ENCODE measurements at regions not wholly inside any gene's neighbourhood (a gene's known extent, or its start where the extent isn't known, plus 50 kb on each side); places are given as distances from the start of the nearest gene placed in this dataset.

DNA sequence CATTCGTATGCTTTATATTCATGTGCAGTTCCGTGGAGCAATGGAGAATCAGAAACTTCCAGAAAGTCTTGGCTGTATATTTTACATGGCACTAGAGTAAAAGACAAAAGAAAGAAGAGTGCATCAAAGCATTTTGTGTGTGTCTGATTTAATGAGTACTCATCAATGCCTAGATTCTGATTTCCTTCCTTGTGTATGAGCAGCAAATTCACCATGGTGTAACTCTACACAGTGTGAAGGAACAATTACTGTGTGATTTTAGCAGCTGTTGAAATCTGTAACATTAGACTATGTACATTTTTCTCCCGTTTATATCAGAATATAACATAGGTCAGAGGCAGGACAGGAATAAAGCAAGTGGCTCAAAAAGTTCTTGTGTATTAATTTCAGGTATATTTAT is 102.0 kb upstream of the TSC22D2 start:
- BruUV-seq (replicated peaks) = no TSS peak
- no peak overlapping the region for H3K27ac Mint-ChIP-seq (ENCODE audit: low read depth, unreplicated experiment)
- no peaks in the 10 kb centered on the region for H3K36me3 Mint-ChIP-seq (ENCODE audit: insufficient read depth, unreplicated experiment)
- H3K9me3 Mint-ChIP-seq (ENCODE audit: unreplicated experiment) = no peaks in the 10 kb centered on the region
- no peak for DNase-seq (ENCODE audit: unreplicated experiment)
- peaks cover 15% of the 10 kb centered on the region for H3K4me1 Mint-ChIP-seq (ENCODE audit: insufficient read depth, unreplicated experiment)
- ChIA-PET CTCF (interaction anchor here (0.7 kb wide), 1 partner anchor 89 kb away, joined by 3 read pairs; no protein-coding TSS in a partner anchor), POLR2A (interaction anchor here (1.6 kb wide), 1 partner anchor 15 kb away, joined by 3 read pairs; no protein-coding TSS in a partner anchor)
- TF ChIP-seq, protein P1, sequence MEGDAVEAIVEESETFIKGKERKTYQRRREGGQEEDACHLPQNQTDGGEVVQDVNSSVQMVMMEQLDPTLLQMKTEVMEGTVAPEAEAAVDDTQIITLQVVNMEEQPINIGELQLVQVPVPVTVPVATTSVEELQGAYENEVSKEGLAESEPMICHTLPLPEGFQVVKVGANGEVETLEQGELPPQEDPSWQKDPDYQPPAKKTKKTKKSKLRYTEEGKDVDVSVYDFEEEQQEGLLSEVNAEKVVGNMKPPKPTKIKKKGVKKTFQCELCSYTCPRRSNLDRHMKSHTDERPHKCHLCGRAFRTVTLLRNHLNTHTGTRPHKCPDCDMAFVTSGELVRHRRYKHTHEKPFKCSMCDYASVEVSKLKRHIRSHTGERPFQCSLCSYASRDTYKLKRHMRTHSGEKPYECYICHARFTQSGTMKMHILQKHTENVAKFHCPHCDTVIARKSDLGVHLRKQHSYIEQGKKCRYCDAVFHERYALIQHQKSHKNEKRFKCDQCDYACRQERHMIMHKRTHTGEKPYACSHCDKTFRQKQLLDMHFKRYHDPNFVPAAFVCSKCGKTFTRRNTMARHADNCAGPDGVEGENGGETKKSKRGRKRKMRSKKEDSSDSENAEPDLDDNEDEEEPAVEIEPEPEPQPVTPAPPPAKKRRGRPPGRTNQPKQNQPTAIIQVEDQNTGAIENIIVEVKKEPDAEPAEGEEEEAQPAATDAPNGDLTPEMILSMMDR (IDR thresholded peaks at IDR 0.05; ENCODE audit: unreplicated experiment) = no peak
- H3K4me3 Mint-ChIP-seq (ENCODE audit: unreplicated experiment) = no peak overlapping the region
- H3K27me3 Mint-ChIP-seq (ENCODE audit: insufficient read depth, unreplicated experiment) = no peaks in the 10 kb centered on the region
- intact Hi-C loops (cut with micrococcal nuclease) = no loop called here

DNA sequence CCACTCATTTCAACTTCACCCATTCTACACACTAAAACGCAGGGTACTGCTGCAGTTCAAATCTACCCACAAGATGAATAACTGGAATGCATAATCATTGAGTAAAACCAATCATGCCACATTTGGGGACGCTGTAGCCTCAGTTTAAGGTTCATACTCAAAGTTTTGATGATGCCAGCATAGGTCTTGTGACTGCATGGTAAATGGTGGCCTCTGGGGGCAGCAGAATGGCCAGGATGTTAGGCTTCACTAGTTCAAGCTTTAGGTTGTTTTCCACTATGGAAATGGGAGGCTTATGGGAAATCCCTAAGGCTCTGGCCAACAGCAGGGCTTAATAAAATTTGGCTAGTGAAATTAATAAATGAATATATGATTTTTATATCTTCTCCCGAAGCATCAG is 104.3 kb upstream of the TSC22D2 start:
- TF ChIP-seq, protein P1 (IDR thresholded peaks at IDR 0.05; ENCODE audit: unreplicated experiment) = peak; percentile 23
- no peaks in the 10 kb centered on the region for H3K27me3 Mint-ChIP-seq (ENCODE audit: insufficient read depth, unreplicated experiment)
- H3K36me3 Mint-ChIP-seq (ENCODE audit: insufficient read depth, unreplicated experiment) = no peaks in the 10 kb centered on the region
- peaks cover 19% of the 10 kb centered on the region for H3K4me1 Mint-ChIP-seq (ENCODE audit: insufficient read depth, unreplicated experiment)
- intact Hi-C loops (cut with micrococcal nuclease) = loop anchor here (5.0 kb wide), 2 partner anchors 69 to 109 kb away; no protein-coding TSS in a partner anchor
- POLR2A ChIA-PET = interaction anchor here (1.4 kb wide), 1 partner anchor 16 kb away, joined by 4 read pairs; no protein-coding TSS in a partner anchor
- no peak overlapping the region for H3K4me3 Mint-ChIP-seq (ENCODE audit: unreplicated experiment)
- peak; percentile 39 for DNase-seq (ENCODE audit: unreplicated experiment)
- CTCF ChIA-PET = interaction anchor here (0.6 to 0.9 kb wide), 3 partner anchors 22 to 733 kb away, joined by 3 to 5 read pairs (median 3); no protein-coding TSS in a partner anchor
- no TSS peak for BruUV-seq (replicated peaks)
- no peak overlapping the region for H3K27ac Mint-ChIP-seq (ENCODE audit: low read depth, unreplicated experiment)
- H3K9me3 Mint-ChIP-seq (ENCODE audit: unreplicated experiment) = no peaks in the 10 kb centered on the region

- BruUV-seq (replicated peaks) = no TSS peak
- Mint-ChIP-seq H3K4me3 (ENCODE audit: unreplicated experiment) (no peak overlapping the region), H3K4me1 (ENCODE audit: insufficient read depth, unreplicated experiment) (peaks cover 19% of the 10 kb centered on the region), H3K9me3 (ENCODE audit: unreplicated experiment) (no peaks in the 10 kb centered on the region), H3K27me3 (ENCODE audit: insufficient read depth, unreplicated experiment) (no peaks in the 10 kb centered on the region), H3K27ac (ENCODE audit: low read depth, unreplicated experiment) (no peak overlapping the region), H3K36me3 (ENCODE audit: insufficient read depth, unreplicated experiment) (no peaks in the 10 kb centered on the region)
- intact Hi-C loops (cut with micrococcal nuclease) = loop anchor here (5.0 kb wide), 2 partner anchors 70 to 110 kb away; no protein-coding TSS in a partner anchor
- TF ChIP-seq, protein P1 (IDR thresholded peaks at IDR 0.05; ENCODE audit: unreplicated experiment) = no peak
- no peak for DNase-seq (ENCODE audit: unreplicated experiment)
- CTCF ChIA-PET = interaction anchor here (0.7 to 1.0 kb wide), 2 partner anchors 14 to 106 kb away, joined by 3 to 4 read pairs; no protein-coding TSS in a partner anchor
- POLR2A ChIA-PET = interaction anchor here (0.9 kb wide), 1 partner anchor 104 kb away, joined by 3 read pairs; no protein-coding TSS in a partner anchor
These were observed 105.9 kb upstream of the TSC22D2 start for GRCh38 chr3:150302246-150302645.

DNA sequence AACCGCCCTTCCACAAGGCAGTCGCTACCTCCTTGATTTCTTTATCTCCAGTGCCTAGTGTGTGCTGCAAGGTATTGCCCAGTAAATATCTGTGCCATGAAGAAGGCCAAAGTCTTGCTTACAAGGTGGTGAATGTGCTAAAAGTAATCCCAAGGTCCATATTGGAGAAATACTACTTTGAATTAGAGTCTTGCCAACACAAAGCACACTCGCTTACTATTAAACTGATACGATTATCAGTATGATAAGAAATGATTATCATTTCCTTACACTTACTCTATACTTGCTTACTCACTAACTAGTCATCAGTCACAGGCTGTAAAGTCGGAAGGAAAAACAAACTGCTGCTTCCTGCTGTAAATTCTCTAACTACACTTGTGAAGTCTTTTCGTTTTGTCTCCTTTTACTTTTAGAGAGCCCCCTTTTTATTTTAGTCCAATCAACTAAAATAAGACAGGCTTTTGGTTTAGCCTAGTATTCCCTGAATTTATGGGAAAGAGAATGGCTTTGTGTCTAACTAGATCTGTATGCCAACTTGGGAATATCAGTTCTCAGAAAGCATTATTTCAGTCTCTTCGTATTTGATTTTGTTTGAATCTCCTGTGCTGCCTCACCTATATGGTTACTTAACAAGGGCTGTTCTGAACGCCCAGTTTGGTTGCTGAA is 107.1 kb upstream of the TSC22D2 start:
- no TSS peak for BruUV-seq (replicated peaks)
- ChIA-PET CTCF (no interaction called here), POLR2A (interaction anchor here (0.7 kb wide), 1 partner anchor 15 kb away, joined by 3 read pairs; no protein-coding TSS in a partner anchor)
- Mint-ChIP-seq H3K27ac (ENCODE audit: low read depth, unreplicated experiment) (no peak overlapping the region), H3K36me3 (ENCODE audit: insufficient read depth, unreplicated experiment) (no peaks in the 10 kb centered on the region), H3K9me3 (ENCODE audit: unreplicated experiment) (no peaks in the 10 kb centered on the region), H3K4me1 (ENCODE audit: insufficient read depth, unreplicated experiment) (peaks cover 19% of the 10 kb centered on the region), H3K4me3 (ENCODE audit: unreplicated experiment) (no peak overlapping the region), H3K27me3 (ENCODE audit: insufficient read depth, unreplicated experiment) (no peaks in the 10 kb centered on the region)
- no peak for DNase-seq (ENCODE audit: unreplicated experiment)
- intact Hi-C loops (cut with micrococcal nuclease) = loop anchor here (5.0 kb wide), 2 partner anchors 71 to 111 kb away; no protein-coding TSS in a partner anchor
- TF ChIP-seq, protein P1 (IDR thresholded peaks at IDR 0.05; ENCODE audit: unreplicated experiment) = no peak
